ENCODE measurements at regions not wholly inside any gene's neighbourhood (a gene's known extent, or its start where the extent isn't known, plus 50 kb on each side); places are given as distances from the start of the nearest gene placed in this dataset.

- ATAC-seq (no peak), DNase-seq (peak in 1 of 3 donors; percentile 36)
- Histone ChIP-seq H3K4me3 (no peak overlapping the region), H3K36me3 (no peaks in the 10 kb centered on the region), H3K9me3 (no peaks in the 10 kb centered on the region), H3K27ac (no peak overlapping the region), H3K27me3 (no peaks in the 10 kb centered on the region), H3K4me1 (no peaks in the 10 kb centered on the region)
- TF ChIP-seq CTCF (IDR thresholded peaks at IDR 0.05) (no peak), POLR2A (IDR thresholded peaks at IDR 0.05) (no peak)
- WGBS (ENCODE audit: insufficient coverage, low coverage, low lambda C conversion rate, missing lambda C conversion rate) = 73% methylated on average over 18 of the region's 18 CpGs
- intact Hi-C loops (cut with DNase I) = no loop called here
Measured at GRCh38 chr13:111857336-111857735, 209.6 kb upstream of the SOX1 start.

DNA sequence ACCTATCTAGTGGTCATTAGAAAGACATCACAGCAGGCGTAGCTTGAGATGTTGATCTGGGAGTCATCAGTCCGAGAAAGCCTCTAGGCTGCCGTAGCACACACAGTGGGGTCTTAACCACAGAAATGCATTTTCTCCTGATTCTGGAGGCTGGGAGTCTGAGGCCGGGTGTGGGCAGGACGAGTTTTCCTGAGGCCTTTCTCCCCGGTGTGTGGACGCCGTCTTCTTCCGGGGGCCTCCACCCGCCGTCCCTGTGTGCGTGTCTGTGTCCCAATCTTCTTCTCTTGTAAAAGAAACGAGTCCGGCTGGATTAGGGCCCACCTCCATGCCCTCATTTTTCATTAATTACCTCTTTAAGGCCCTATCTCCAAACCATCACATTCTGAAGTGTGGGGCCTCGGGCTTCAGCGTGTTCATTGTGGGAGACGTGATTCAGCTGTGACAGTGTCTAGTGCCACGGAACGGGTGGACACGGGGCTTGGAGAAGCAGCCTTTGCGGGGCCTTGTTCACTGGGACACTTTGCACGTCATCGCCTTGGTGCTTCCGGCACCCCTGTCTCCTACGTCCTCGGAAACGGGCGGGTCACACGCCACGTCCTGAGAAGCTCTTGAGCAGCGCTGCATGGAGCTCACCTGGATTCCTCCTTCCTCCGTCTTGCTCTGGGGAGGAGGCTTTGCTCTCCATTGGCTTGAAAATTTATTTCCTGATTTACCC, 208.9 kb upstream of the SOX1 start:
- ATAC-seq = no peak
- Histone ChIP-seq H3K27me3 (no peaks in the 10 kb centered on the region), H3K9me3 (no peaks in the 10 kb centered on the region), H3K4me3 (no peak overlapping the region), H3K27ac (no peak overlapping the region), H3K36me3 (no peaks in the 10 kb centered on the region), H3K4me1 (no peaks in the 10 kb centered on the region)
- intact Hi-C loops (cut with DNase I) = no loop called here
- TF ChIP-seq POLR2A (IDR thresholded peaks at IDR 0.05) (no peak), CTCF (IDR thresholded peaks at IDR 0.05) (no peak)
- 72% methylated on average over 15 of the region's 32 CpGs for WGBS (ENCODE audit: insufficient coverage, low coverage, low lambda C conversion rate, missing lambda C conversion rate)
- DNase-seq = peak in 1 of 3 donors; percentile 37

DNA sequence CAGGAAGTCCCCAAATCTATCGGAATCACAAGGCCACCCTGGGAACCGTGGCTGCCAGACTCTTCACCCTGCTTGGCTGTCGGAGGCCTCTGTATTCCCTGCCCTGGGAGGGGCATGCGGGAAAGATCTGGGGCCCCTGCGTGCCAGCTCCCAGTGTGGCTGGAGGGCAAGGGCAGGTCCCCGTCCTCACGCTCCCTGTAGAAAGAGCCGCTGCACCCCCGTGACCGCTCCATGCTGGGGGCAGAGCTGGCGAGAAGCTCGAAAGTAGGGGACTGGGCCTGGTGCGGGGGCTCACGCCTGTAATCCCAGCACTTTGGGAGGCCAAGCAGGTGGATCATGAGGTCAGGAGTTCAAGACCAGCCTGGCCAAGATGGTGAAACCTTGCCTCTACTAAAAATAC, 208.4 kb upstream of the SOX1 start:
- Histone ChIP-seq H3K27ac (no peak overlapping the region), H3K4me3 (no peak overlapping the region), H3K27me3 (no peaks in the 10 kb centered on the region), H3K4me1 (no peaks in the 10 kb centered on the region), H3K36me3 (no peaks in the 10 kb centered on the region), H3K9me3 (no peaks in the 10 kb centered on the region)
- intact Hi-C loops (cut with DNase I) = no loop called here
- DNase-seq = peak in 1 of 3 donors; percentile 21
- TF ChIP-seq CTCF (IDR thresholded peaks at IDR 0.05) (no peak), POLR2A (IDR thresholded peaks at IDR 0.05) (no peak)
- ATAC-seq = no peak
- WGBS (ENCODE audit: insufficient coverage, low coverage, low lambda C conversion rate, missing lambda C conversion rate) = no CpG with 5 or more reads among the region's 14 CpGs

- no peak overlapping the region for H3K4me3 ChIP-seq
- intact Hi-C loops (cut with DNase I) = no loop called here
- H3K27me3 ChIP-seq = no peaks in the 10 kb centered on the region
- DNase-seq (peak in 1 of 3 donors; percentile 16), ATAC-seq (peak in 1 of 4 donors; percentile 19)
- H3K27ac ChIP-seq = no peak overlapping the region
- 70% methylated on average over 6 of the region's 18 CpGs for WGBS (ENCODE audit: insufficient coverage, low coverage, low lambda C conversion rate, missing lambda C conversion rate)
- no peaks in the 10 kb centered on the region for H3K36me3 ChIP-seq
- no peaks in the 10 kb centered on the region for H3K4me1 ChIP-seq
- no peaks in the 10 kb centered on the region for H3K9me3 ChIP-seq
- no peak for TF ChIP-seq POLR2A (IDR thresholded peaks at IDR 0.05)
- no peak for TF ChIP-seq CTCF (IDR thresholded peaks at IDR 0.05)
Measured at GRCh38 chr13:111859354-111860230, 207.4 kb upstream of the SOX1 start.
